ENCODE measurements at regions not wholly inside any gene's neighbourhood (a gene's known extent, or its start where the extent isn't known, plus 50 kb on each side); places are given as distances from the start of the nearest gene placed in this dataset.

DNA sequence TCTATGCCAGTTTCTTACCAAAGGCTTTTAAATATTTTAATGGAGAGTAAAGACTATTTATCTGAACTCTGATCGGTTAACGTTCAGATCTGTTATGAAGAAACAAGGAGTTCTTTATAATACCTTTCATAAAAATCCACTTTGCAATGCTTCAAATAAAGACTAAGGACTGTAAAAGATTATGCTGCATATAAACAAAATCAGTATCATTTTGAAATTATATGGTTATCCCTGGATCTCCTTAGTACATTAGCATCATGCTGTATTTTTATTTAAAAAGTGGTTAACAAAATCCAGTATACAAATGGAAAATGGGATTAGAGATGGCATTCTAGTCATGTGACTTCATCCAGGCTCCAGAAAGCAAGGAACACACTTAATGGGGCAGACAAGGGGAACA, 386.8 kb downstream of the LMO4 start (continued):
- TF ChIP-seq, protein P1, sequence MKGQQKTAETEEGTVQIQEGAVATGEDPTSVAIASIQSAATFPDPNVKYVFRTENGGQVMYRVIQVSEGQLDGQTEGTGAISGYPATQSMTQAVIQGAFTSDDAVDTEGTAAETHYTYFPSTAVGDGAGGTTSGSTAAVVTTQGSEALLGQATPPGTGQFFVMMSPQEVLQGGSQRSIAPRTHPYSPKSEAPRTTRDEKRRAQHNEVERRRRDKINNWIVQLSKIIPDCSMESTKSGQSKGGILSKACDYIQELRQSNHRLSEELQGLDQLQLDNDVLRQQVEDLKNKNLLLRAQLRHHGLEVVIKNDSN (CRISPR knock-in tag; IDR thresholded peaks at IDR 0.05): no peak
- TF ChIP-seq, protein P2, sequence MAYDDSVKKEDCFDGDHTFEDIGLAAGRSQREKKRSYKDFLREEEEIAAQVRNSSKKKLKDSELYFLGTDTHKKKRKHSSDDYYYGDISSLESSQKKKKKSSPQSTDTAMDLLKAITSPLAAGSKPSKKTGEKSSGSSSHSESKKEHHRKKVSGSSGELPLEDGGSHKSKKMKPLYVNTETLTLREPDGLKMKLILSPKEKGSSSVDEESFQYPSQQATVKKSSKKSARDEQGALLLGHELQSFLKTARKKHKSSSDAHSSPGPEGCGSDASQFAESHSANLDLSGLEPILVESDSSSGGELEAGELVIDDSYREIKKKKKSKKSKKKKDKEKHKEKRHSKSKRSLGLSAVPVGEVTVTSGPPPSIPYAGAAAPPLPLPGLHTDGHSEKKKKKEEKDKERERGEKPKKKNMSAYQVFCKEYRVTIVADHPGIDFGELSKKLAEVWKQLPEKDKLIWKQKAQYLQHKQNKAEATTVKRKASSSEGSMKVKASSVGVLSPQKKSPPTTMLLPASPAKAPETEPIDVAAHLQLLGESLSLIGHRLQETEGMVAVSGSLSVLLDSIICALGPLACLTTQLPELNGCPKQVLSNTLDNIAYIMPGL (CRISPR knock-in tag; IDR thresholded peaks at IDR 0.05): no peak

DNA sequence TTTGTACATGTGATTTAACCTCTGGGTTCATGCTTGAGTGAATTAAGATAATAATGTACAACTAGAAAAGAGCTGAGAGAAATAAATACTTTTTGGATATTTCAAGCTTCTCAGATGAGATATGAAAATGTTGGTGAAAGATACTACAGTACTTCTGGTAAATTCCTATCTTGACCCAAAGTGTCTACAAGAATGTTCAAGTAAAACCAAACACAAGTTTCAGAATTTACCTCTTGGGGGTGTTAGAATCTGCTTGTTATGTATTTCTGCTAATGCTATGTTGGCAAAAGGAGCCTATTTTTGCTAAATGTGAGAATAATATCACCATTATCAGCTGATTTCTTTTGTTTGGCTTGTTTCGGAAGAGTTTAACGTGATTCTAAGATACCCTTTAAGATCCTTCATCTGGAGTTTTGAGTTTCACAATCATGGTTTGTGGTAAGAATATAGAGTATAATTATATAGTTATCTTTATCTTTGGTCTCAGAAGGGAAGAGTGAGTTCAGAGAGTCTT, 388.5 kb downstream of the LMO4 start:
- TF ChIP-seq, protein P3, sequence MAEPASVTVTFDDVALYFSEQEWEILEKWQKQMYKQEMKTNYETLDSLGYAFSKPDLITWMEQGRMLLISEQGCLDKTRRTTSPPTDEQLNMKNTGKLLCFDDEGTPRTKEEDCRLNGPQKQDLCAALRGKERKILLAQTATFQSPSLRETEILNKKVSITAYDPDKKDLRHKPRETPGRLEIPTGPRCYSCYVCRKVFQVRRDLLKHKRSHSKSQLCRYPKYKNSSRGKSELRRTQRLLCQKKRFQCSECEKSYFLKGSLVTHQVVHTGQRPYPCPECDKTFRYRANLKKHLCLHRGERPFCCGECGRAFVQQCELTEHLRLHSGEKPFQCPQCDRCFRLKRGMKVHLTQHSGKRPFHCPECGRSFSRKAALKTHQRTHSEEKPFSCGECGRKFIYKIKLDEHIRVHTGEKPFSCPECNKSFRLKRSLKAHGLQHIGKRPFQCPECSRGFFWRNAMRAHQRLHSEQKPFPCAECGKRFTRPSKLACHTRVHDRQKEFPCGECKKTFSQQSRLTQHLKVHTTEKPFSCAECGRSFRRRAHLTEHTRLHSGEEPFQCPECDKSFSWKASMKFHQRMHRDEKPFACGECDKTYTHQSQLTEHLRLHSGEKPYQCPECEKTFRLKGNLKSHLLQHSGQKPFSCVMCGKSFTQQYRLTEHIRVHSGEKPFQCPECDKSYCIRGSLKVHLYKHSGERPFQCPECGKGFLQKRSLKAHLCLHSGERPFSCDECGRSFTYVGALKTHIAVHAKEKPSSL (CRISPR knock-in tag; conservative IDR thresholded peaks at IDR 0.05): no peak
- DNase-seq (ENCODE audit: low spot score) (no peak), ATAC-seq (no peak)
- Mint-ChIP-seq H3K4me1 (no peaks in the 10 kb centered on the region; the same call in 1 of the 2 replicates), H3K9me3 (no peaks in the 10 kb centered on the region), H3K36me3 (no peaks in the 10 kb centered on the region), H3K4me3 (no peak overlapping the region), H3K27ac (no peak overlapping the region), H3K27me3 (ENCODE audit: low read depth) (no peaks in the 10 kb centered on the region)
- POLR2A ChIA-PET: no interaction called here
- CTCF ChIA-PET: no interaction called here

DNA sequence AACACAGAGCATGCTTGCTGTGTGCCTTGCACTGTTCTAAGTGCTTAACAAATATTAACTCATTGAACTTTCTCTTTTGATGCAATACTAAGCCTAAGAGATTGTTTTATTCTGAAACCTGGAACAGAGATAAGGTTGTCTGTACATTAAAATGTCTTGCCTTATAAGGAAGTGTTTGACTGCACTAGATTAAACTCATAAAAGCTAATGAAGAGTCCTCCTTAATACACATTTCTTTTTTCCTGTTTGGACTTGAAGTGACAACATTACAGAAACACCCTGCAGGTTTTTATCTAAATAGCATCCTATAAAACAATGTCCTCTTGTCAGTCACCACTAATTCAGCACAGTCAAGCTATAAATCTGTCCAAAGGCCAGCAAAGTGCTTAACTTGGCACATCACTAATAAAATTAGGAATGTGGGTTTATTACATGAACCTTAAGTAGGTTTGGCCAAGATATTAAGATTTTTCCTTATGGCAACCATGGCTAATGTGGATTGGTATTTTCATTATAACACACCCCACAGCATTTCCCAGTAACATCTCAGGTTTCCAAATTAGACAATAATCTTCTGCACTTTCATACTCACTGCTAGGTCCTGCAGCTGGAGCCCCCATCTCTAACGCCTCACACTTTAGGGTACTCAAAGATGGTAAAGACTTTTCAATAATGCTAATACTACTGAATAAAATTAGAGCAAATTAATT, 389.7 kb downstream of the LMO4 start:
- ChIA-PET POLR2A (no interaction called here), CTCF (no interaction called here)
- Mint-ChIP-seq H3K4me1 (peaks cover 11% of the 10 kb centered on the region), H3K9me3 (no peaks in the 10 kb centered on the region), H3K27me3 (ENCODE audit: low read depth) (peaks cover 3% of the 10 kb centered on the region; the same call in 1 of the 2 replicates), H3K27ac (no peak overlapping the region), H3K36me3 (0 out of 2 replicates have a peak, but pooled peaks cover under 1% of the 10 kb centered on the region), H3K4me3 (no peak overlapping the region)
- ATAC-seq (no peak), DNase-seq (ENCODE audit: low spot score) (no peak)
- TF ChIP-seq, protein P4, sequence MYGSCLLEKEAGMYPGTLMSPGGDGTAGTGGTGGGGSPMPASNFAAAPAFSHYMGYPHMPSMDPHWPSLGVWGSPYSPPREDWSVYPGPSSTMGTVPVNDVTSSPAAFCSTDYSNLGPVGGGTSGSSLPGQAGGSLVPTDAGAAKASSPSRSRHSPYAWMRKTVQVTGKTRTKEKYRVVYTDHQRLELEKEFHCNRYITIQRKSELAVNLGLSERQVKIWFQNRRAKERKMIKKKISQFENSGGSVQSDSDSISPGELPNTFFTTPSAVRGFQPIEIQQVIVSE (CRISPR knock-in tag; IDR thresholded peaks at IDR 0.05; ENCODE audit: borderline replicate concordance): peak; percentile 34; the same call in 1 of the 2 replicates
- TF ChIP-seq, protein P5, sequence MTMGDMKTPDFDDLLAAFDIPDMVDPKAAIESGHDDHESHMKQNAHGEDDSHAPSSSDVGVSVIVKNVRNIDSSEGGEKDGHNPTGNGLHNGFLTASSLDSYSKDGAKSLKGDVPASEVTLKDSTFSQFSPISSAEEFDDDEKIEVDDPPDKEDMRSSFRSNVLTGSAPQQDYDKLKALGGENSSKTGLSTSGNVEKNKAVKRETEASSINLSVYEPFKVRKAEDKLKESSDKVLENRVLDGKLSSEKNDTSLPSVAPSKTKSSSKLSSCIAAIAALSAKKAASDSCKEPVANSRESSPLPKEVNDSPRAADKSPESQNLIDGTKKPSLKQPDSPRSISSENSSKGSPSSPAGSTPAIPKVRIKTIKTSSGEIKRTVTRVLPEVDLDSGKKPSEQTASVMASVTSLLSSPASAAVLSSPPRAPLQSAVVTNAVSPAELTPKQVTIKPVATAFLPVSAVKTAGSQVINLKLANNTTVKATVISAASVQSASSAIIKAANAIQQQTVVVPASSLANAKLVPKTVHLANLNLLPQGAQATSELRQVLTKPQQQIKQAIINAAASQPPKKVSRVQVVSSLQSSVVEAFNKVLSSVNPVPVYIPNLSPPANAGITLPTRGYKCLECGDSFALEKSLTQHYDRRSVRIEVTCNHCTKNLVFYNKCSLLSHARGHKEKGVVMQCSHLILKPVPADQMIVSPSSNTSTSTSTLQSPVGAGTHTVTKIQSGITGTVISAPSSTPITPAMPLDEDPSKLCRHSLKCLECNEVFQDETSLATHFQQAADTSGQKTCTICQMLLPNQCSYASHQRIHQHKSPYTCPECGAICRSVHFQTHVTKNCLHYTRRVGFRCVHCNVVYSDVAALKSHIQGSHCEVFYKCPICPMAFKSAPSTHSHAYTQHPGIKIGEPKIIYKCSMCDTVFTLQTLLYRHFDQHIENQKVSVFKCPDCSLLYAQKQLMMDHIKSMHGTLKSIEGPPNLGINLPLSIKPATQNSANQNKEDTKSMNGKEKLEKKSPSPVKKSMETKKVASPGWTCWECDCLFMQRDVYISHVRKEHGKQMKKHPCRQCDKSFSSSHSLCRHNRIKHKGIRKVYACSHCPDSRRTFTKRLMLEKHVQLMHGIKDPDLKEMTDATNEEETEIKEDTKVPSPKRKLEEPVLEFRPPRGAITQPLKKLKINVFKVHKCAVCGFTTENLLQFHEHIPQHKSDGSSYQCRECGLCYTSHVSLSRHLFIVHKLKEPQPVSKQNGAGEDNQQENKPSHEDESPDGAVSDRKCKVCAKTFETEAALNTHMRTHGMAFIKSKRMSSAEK (CRISPR knock-in tag; IDR thresholded peaks at IDR 0.05; ENCODE audit: borderline replicate concordance): no peak

DNA sequence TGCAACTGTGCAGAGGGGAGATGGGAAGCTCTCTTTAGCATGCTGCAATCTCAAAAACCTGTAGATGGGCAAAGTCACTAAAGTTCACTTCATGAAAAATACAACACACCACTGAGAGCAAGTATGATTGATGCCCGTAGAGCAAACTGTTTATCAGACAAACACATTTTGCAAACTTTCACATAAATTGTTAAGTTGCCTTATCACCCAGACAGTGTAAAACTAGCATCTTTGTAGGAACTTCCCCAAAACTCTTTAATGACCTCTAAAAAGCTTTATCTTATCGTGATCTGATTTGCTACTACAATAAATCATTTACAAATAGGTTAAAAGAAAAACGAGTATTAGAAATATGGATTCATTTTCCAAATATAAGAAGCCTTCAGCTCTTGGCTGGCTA, 391.0 kb downstream of the LMO4 start:
- peaks cover 7% of the 10 kb centered on the region for H3K27me3 Mint-ChIP-seq (ENCODE audit: low read depth)
- TF ChIP-seq, protein P4 (CRISPR knock-in tag; IDR thresholded peaks at IDR 0.05; ENCODE audit: borderline replicate concordance): no peak
- TF ChIP-seq GTF2I (CRISPR knock-in tag; conservative IDR thresholded peaks at IDR 0.05) (no peak), SMAD3 (CRISPR knock-in tag; IDR thresholded peaks at IDR 0.05; ENCODE audit: borderline replicate concordance) (no peak), SMAD4 (CRISPR knock-in tag; IDR thresholded peaks at IDR 0.05) (no peak), TP53 (CRISPR knock-in tag; IDR thresholded peaks at IDR 0.05) (no peak), ZNF232 (CRISPR knock-in tag; IDR thresholded peaks at IDR 0.05) (no peak), ZNF317 (CRISPR knock-in tag; IDR thresholded peaks at IDR 0.05; ENCODE audit: borderline replicate concordance, low read depth) (no peak), SP1 (CRISPR knock-in tag; conservative IDR thresholded peaks at IDR 0.05) (no peak)
- TF ChIP-seq, protein P6, sequence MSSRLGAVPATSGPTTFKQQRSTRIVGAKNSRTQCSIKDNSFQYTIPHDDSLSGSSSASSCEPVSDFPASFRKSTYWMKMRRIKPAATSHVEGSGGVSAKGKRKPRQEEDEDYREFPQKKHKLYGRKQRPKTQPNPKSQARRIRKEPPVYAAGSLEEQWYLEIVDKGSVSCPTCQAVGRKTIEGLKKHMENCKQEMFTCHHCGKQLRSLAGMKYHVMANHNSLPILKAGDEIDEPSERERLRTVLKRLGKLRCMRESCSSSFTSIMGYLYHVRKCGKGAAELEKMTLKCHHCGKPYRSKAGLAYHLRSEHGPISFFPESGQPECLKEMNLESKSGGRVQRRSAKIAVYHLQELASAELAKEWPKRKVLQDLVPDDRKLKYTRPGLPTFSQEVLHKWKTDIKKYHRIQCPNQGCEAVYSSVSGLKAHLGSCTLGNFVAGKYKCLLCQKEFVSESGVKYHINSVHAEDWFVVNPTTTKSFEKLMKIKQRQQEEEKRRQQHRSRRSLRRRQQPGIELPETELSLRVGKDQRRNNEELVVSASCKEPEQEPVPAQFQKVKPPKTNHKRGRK (CRISPR knock-in tag; IDR thresholded peaks at IDR 0.05; ENCODE audit: borderline replicate concordance): no peak
- TF ChIP-seq, protein P7, sequence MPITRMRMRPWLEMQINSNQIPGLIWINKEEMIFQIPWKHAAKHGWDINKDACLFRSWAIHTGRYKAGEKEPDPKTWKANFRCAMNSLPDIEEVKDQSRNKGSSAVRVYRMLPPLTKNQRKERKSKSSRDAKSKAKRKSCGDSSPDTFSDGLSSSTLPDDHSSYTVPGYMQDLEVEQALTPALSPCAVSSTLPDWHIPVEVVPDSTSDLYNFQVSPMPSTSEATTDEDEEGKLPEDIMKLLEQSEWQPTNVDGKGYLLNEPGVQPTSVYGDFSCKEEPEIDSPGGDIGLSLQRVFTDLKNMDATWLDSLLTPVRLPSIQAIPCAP (CRISPR knock-in tag; IDR thresholded peaks at IDR 0.05): no peak

More for the DNA sequence above, 391.0 kb downstream of the LMO4 start:
- DNase-seq (ENCODE audit: low spot score): no peak
- H3K4me1 Mint-ChIP-seq: peaks cover 16% of the 10 kb centered on the region
- no peak overlapping the region for H3K4me3 Mint-ChIP-seq
- ChIA-PET CTCF (no interaction called here), POLR2A (no interaction called here)
- ATAC-seq: no peak
- H3K27ac Mint-ChIP-seq: no peak overlapping the region
- H3K9me3 Mint-ChIP-seq: peaks cover 5% of the 10 kb centered on the region
- H3K36me3 Mint-ChIP-seq: peaks cover 5% of the 10 kb centered on the region
